ENCODE measurements at regions not wholly inside any gene's neighbourhood (a gene's known extent, or its start where the extent isn't known, plus 50 kb on each side); places are given as distances from the start of the nearest gene placed in this dataset.

DNA sequence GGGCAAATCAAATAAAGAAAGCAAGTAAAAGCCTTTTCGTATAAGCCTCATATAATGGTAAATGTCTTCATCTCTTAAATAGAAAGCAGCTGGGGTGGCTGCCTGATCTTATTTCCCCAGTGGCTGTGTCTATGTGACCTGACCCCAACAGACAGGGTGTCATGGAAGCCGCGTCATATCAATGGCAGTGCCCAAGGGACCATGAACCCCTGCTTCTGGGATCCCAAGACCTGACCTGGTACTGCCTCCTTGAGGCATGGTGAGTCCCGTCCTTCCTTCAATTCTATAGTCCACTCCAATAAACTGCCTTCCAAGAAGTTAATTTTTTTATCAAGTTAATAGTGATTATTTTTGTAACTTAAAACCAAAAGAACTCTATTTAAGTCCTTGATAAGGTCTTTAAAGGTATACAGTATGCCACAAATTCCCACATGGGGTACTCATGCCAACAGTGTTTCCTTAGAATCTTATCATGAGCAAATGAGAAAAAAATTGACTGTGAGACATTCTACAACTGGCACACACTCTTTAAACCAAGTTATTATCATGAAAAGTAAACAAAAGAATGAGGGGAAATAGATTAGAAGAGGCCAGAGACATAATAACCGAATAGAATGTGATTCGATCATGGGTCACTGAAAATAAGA lies 104.6 kb downstream of the ADSS2 start:
- no peak for DNase-seq

DNA sequence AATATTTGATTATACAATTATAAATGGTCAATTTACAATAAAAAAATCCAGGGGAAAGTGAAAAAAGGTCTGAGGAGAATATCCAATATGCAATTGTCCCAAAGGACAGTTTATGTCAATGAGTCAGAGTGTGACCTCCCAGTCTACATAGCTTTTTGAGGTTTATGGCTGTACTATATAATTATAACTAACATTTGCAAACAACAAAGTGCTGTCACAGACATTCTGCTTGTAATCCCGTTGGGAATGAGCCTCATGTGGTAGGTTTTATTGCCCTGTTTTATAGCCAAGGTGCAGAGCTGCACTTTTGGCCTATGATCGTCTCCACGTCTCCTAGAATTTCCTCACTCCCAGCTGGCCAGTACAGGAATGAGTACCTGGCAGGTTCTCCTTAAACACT lies 103.8 kb downstream of the ADSS2 start:
- ATAC-seq (ENCODE audit: low read depth) (no peak), DNase-seq (no peak)
- H3K27me3 Mint-ChIP-seq: peaks cover 2% of the 10 kb centered on the region
- H3K4me1 Mint-ChIP-seq: no peaks in the 10 kb centered on the region
- POLR2A ChIA-PET: no interaction called here
- peaks cover 7% of the 10 kb centered on the region for H3K9me3 Mint-ChIP-seq
- peaks cover 2% of the 10 kb centered on the region for H3K36me3 Mint-ChIP-seq
- no peak overlapping the region for H3K27ac Mint-ChIP-seq
- no peak overlapping the region for H3K4me3 Mint-ChIP-seq

More for the DNA sequence above, 104.6 kb downstream of the ADSS2 start:
- Mint-ChIP-seq H3K27ac (no peak overlapping the region), H3K4me1 (no peaks in the 10 kb centered on the region), H3K36me3 (peaks cover 2% of the 10 kb centered on the region), H3K4me3 (no peak overlapping the region), H3K27me3 (peaks cover 2% of the 10 kb centered on the region), H3K9me3 (peaks cover 7% of the 10 kb centered on the region)
- POLR2A ChIA-PET: no interaction called here
- no peak for ATAC-seq (ENCODE audit: low read depth)

DNA sequence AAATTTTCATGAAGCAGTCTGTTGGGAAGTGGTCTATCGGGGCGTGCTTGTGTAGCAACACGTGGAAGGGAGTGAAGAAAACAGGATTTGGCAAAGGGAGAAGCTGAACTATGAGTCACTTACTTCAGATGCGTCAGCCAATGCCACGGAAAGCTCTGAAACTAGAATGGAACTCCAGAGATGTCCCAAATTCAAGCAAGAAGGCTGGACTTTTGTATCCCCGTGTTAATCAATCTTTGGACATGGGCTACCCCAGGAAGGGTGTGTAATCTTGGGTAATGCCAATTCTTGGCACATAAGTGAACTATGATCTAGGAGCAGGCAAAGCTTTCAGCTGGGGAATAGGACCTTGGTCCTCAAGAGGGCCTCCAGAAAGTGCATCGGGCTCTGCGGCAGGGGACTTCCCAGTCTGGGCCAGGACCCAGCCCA lies 102.6 kb downstream of the ADSS2 start:
- peaks cover 7% of the 10 kb centered on the region for H3K9me3 Mint-ChIP-seq
- POLR2A ChIA-PET: no interaction called here
- H3K27me3 Mint-ChIP-seq: peaks cover 2% of the 10 kb centered on the region
- DNase-seq: no peak
- no peaks in the 10 kb centered on the region for H3K4me1 Mint-ChIP-seq
- no peak overlapping the region for H3K27ac Mint-ChIP-seq
- peaks cover 2% of the 10 kb centered on the region for H3K36me3 Mint-ChIP-seq
- H3K4me3 Mint-ChIP-seq: no peak overlapping the region
- ATAC-seq (ENCODE audit: low read depth): no peak

DNA sequence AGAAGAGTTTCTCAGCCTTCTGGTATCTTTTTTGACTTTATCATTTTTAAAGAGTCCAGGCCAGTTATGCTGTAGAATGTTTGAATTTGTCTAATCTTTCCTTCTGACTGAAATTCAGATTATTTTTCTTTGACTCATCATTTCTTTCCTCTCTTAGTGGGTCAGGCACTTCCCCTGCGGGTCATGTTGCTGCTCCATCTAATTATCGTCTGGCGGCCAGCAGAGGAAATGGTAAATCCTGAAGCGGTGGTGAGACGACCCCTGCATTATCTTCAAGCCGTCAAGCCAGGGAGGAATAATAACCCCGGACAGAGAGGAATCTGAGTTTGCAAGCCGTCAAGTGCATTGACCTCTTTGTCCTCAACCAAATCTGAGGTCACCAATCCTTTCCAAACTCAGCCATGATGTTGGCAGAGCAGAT lies 102.1 kb downstream of the ADSS2 start:
- ATAC-seq (ENCODE audit: low read depth): no peak
- Mint-ChIP-seq H3K4me3 (no peak overlapping the region), H3K27me3 (peaks cover 2% of the 10 kb centered on the region), H3K27ac (no peak overlapping the region), H3K9me3 (peaks cover 7% of the 10 kb centered on the region), H3K4me1 (no peaks in the 10 kb centered on the region), H3K36me3 (peaks cover 2% of the 10 kb centered on the region)
- POLR2A ChIA-PET: no interaction called here
- DNase-seq: no peak

DNA sequence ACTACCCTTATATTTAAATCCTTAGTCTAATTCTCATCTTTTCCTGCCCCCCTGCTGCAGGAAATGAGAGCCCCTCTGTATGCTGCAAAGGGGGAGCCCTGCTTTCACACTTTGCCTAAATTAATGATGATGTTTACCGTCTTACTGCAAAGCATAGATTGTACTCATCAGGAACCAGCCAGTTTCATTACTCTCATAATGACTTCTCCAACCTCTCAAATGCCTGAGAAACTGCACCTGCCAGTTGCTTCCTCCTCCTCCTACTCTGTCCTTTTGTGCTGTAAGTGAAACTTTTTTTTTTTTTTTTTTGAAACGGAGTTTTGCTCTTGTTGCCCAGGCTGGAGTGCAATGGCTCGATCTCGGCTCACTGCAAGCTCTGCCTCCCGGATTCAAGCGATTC lies 101.7 kb downstream of the ADSS2 start:
- Mint-ChIP-seq H3K36me3 (peaks cover 2% of the 10 kb centered on the region), H3K9me3 (peaks cover 7% of the 10 kb centered on the region), H3K4me3 (no peak overlapping the region), H3K27ac (no peak overlapping the region), H3K4me1 (no peaks in the 10 kb centered on the region), H3K27me3 (peaks cover 3% of the 10 kb centered on the region)
- POLR2A ChIA-PET: no interaction called here
- DNase-seq (no peak), ATAC-seq (ENCODE audit: low read depth) (no peak)

DNA sequence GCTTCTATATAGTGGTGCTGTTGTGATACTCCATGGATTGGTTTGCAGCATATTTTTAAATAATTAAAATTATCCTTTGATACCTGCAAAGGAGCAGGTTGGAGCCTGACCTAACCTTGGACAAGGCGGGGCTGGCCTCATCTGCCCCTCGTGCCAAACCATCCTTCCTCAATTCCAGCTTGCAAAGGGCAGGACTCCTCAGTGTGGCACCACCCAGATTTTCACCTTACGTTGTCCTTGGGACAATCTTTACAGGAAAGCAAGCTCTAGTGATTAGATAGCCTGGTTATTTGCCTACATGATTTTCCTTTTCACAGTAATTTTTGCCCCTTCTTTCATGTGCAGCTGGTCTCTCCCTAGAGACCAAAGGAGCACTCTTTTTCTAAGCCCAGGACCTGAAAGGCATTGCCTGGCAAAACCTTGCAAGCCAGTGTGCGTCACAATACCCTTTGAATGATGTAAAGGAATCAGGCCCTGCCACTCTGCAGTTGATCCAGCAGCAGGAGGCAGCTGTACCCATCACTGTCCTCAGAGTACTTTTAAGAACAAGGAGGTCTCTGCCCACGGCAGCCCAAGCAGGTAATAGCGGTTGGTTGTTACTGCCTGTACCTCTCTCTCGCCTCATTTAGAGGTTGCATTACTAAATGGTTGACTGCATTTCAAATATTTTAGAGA lies 99.4 kb downstream of the ADSS2 start:
- H3K4me3 Mint-ChIP-seq: no peak overlapping the region
- peaks cover under 1% of the 10 kb centered on the region for H3K9me3 Mint-ChIP-seq
- ATAC-seq (ENCODE audit: low read depth): no peak
- no peak for DNase-seq
- POLR2A ChIA-PET: no interaction called here
- no peak overlapping the region for H3K27ac Mint-ChIP-seq
- H3K36me3 Mint-ChIP-seq: peaks cover 2% of the 10 kb centered on the region
- H3K27me3 Mint-ChIP-seq: peaks cover 5% of the 10 kb centered on the region
- no peaks in the 10 kb centered on the region for H3K4me1 Mint-ChIP-seq

DNA sequence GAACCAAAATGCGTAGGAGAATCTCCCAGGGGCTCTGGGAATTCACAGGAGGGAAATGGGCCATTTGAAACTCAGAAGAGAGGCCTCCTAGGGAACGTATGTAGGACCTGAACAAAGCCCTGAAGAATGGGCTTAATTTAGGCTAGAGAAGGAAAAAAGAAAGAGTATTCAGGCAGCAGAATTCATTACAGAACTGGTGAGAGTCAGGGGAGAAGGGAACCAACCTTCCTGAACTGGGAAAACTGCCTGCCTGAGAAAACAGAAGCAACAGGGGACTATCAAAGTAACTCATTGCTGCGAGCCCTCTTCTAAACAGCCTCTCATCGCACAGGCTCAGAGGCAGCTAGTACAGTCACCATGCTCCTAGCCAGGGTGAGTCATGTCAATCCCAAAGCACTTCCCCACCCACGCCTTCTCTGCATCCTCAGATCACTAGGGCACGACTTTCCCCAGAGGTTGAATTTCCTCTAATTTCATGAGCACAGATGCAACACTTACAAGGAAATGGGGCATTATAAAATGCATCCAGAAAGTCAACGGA lies 98.1 kb downstream of the ADSS2 start:
- H3K9me3 Mint-ChIP-seq: no peaks in the 10 kb centered on the region
- no peaks in the 10 kb centered on the region for H3K4me1 Mint-ChIP-seq
- peaks cover 2% of the 10 kb centered on the region for H3K36me3 Mint-ChIP-seq
- ATAC-seq (ENCODE audit: low read depth) (no peak), DNase-seq (no peak)
- POLR2A ChIA-PET: no interaction called here
- peaks cover 4% of the 10 kb centered on the region for H3K27me3 Mint-ChIP-seq
- no peak overlapping the region for H3K4me3 Mint-ChIP-seq
- no peak overlapping the region for H3K27ac Mint-ChIP-seq

DNA sequence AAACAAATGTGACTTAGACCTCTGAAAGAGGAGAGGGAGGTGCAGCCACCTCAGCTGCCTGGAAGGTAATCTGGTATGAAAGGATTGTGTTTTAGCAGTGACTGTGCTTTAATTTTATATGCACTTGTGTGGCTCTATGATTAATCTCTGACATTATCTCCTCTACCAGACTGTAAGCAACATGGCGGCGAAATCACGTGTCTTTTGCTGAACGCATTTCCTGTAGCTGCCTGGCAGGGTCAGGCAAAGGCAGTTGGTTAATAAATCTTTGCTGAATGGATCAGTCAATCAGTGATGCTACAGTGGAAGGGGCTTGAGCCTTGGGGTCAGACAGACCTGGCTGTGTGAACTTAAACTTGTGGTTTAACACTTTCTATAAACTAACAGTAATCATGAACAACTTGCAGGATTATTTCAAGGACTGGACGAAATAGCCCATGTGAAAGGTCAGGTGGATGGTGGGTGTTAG lies 96.9 kb downstream of the ADSS2 start:
- Mint-ChIP-seq H3K9me3 (no peaks in the 10 kb centered on the region), H3K27me3 (peaks cover 4% of the 10 kb centered on the region), H3K4me1 (no peaks in the 10 kb centered on the region), H3K4me3 (no peak overlapping the region), H3K36me3 (no peaks in the 10 kb centered on the region), H3K27ac (no peak overlapping the region)
- POLR2A ChIA-PET: no interaction called here
- no peak for DNase-seq
- ATAC-seq (ENCODE audit: low read depth): no peak

DNA sequence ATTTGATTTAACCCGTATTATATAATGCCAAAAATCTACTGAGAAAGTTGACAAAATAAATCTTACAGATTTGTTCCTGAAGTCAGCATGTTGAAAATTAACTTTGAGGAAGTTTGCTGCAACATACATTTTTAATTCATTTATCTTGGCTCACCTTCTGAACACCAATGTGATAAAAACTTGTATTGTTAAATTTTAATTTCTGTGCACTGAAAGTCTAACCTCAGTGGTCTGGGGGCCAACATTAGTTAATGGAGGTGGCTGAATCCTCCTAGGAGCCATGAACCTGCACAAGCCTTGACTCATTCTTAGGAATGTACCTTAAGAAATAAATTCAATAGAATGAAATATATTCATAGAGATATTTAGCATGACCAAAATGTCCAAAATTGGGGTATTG lies 95.3 kb downstream of the ADSS2 start:
- no peak for DNase-seq
- H3K27me3 Mint-ChIP-seq: peaks cover 4% of the 10 kb centered on the region
- H3K27ac Mint-ChIP-seq: no peak overlapping the region

More for the DNA sequence above, 95.3 kb downstream of the ADSS2 start:
- POLR2A ChIA-PET: no interaction called here
- H3K9me3 Mint-ChIP-seq: no peaks in the 10 kb centered on the region
- ATAC-seq (ENCODE audit: low read depth): no peak
- H3K4me3 Mint-ChIP-seq: no peak overlapping the region
- no peaks in the 10 kb centered on the region for H3K36me3 Mint-ChIP-seq
- H3K4me1 Mint-ChIP-seq: no peaks in the 10 kb centered on the region

Data from activated naive CD8-positive, alpha-beta T cell treated with anti-CD3 and anti-CD28 coated beads, Interleukin-2, amount 10 ng/mL, durations not matched to agents 7 days and 5 days (primary cell).